ENCODE measurements at regions not wholly inside any gene's neighbourhood (a gene's known extent, or its start where the extent isn't known, plus 50 kb on each side); places are given as distances from the start of the nearest gene placed in this dataset.

DNA sequence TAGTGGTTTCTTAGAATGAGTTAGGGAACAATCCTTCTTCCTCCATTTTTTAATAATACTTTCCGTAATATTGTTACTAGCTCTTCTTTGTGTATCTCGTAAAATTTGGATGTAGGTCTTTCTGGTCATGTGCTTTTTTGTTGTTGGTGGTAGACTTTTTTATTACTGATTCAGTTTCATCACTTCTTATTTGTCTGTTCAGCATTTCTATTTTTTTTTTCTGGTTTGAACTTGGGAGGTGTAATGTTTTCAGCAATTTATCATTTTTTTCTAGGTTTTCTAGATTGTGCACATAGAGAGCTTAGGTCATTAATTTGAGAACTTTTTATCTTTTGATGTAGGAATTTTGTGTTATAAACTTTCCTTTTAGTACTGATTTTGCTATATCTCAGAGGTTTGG, 1299.9 kb downstream of the FSCB start:
- H3K4me1 ChIP-seq (ENCODE audit: control insufficient read depth in 2 of 2, insufficient read depth in 2 of 2, low read length in 1 of 2): no peaks in the 10 kb centered on the region
- no peak overlapping the region for H3K27ac ChIP-seq (ENCODE audit: low read depth in 2 of 2, low read length in 1 of 2)
- no peaks in the 10 kb centered on the region for H3K9me3 ChIP-seq (ENCODE audit: control insufficient read depth in 2 of 2, insufficient read depth in 1 of 2, low read depth in 1 of 2, low read length in 1 of 2)
- no peaks in the 10 kb centered on the region for H3K27me3 ChIP-seq (ENCODE audit: control insufficient read depth in 1 of 2, insufficient read depth in 2 of 2, low read length in 2 of 2)
- no peak overlapping the region for H3K4me3 ChIP-seq (ENCODE audit: low read depth in 1 of 2, low read length in 2 of 2)
- no peaks in the 10 kb centered on the region for H3K36me3 ChIP-seq (ENCODE audit: control insufficient read depth in 2 of 2, insufficient read depth in 2 of 2, low read length in 1 of 2)
- 85 to 86% methylated on average over 2 of the region's 2 CpGs for WGBS, 2 donors

DNA sequence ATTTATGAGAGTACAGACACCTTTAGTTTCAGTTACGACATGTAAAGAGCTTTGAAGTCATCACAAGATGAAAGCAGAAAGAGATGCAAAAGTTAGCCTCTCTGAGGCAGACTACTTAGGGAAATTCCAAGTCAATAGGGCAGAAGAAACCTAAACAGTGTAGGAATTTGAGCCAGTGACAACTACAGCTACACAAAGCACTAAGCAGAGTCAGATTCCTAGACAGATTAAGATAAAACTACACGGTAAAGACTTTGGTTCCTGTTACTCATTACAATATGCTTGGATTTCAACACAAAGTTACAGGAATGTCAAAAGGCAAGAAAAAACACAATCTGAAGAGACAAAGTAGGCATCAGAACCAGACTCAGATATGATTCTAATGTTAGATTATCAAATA, 1302.3 kb downstream of the FSCB start:
- Histone ChIP-seq H3K9me3 (ENCODE audit: control insufficient read depth in 2 of 2, insufficient read depth in 1 of 2, low read depth in 1 of 2, low read length in 1 of 2) (no peaks in the 10 kb centered on the region), H3K4me1 (ENCODE audit: control insufficient read depth in 2 of 2, insufficient read depth in 2 of 2, low read length in 1 of 2) (no peaks in the 10 kb centered on the region), H3K27me3 (ENCODE audit: control insufficient read depth in 1 of 2, insufficient read depth in 2 of 2, low read length in 2 of 2) (no peaks in the 10 kb centered on the region), H3K4me3 (ENCODE audit: low read depth in 1 of 2, low read length in 2 of 2) (no peak overlapping the region), H3K36me3 (ENCODE audit: control insufficient read depth in 2 of 2, insufficient read depth in 2 of 2, low read length in 1 of 2) (no peaks in the 10 kb centered on the region), H3K27ac (ENCODE audit: low read depth in 2 of 2, low read length in 1 of 2) (no peak overlapping the region)
- WGBS, 2 donors: 41 to 45% methylated on average over 2 of the region's 2 CpGs

- no peaks in the 10 kb centered on the region for H3K4me1 ChIP-seq (ENCODE audit: control insufficient read depth in 2 of 2, insufficient read depth in 2 of 2, low read length in 1 of 2)
- H3K36me3 ChIP-seq (ENCODE audit: control insufficient read depth in 2 of 2, insufficient read depth in 2 of 2, low read length in 1 of 2): no peaks in the 10 kb centered on the region
- H3K27ac ChIP-seq (ENCODE audit: low read depth in 2 of 2, low read length in 1 of 2): no peak overlapping the region
- H3K4me3 ChIP-seq (ENCODE audit: low read depth in 1 of 2, low read length in 2 of 2): no peak overlapping the region
- no peaks in the 10 kb centered on the region for H3K9me3 ChIP-seq (ENCODE audit: control insufficient read depth in 2 of 2, insufficient read depth in 1 of 2, low read depth in 1 of 2, low read length in 1 of 2)
- H3K27me3 ChIP-seq (ENCODE audit: control insufficient read depth in 1 of 2, insufficient read depth in 2 of 2, low read length in 2 of 2): no peaks in the 10 kb centered on the region
- WGBS, 2 donors: 60 to 72% methylated on average over 1 of the region's 1 CpG
Observed at GRCh38 chr14:43200519-43200918, 1306.6 kb downstream of the FSCB start.

GRCh38 chr14:43198465-43198864, 1308.6 kb downstream of the FSCB start:
- no peaks in the 10 kb centered on the region for H3K4me1 ChIP-seq (ENCODE audit: control insufficient read depth in 2 of 2, insufficient read depth in 2 of 2, low read length in 1 of 2)
- H3K4me3 ChIP-seq (ENCODE audit: low read depth in 1 of 2, low read length in 2 of 2): no peak overlapping the region
- H3K27me3 ChIP-seq (ENCODE audit: control insufficient read depth in 1 of 2, insufficient read depth in 2 of 2, low read length in 2 of 2): no peaks in the 10 kb centered on the region
- no peak overlapping the region for H3K27ac ChIP-seq (ENCODE audit: low read depth in 2 of 2, low read length in 1 of 2)
- no peaks in the 10 kb centered on the region for H3K36me3 ChIP-seq (ENCODE audit: control insufficient read depth in 2 of 2, insufficient read depth in 2 of 2, low read length in 1 of 2)
- H3K9me3 ChIP-seq (ENCODE audit: control insufficient read depth in 2 of 2, insufficient read depth in 1 of 2, low read depth in 1 of 2, low read length in 1 of 2): no peaks in the 10 kb centered on the region
- WGBS, 2 donors: 70 to 78% methylated on average over 2 of the region's 2 CpGs

- H3K9me3 ChIP-seq (ENCODE audit: control insufficient read depth in 2 of 2, insufficient read depth in 1 of 2, low read depth in 1 of 2, low read length in 1 of 2): peaks cover 0 to 2% of the 10 kb centered on the region in 2 donors
- 83 to 84% methylated on average over 3 of the region's 3 CpGs for WGBS, 2 donors
- H3K27me3 ChIP-seq (ENCODE audit: control insufficient read depth in 1 of 2, insufficient read depth in 2 of 2, low read length in 2 of 2): no peaks in the 10 kb centered on the region
- H3K36me3 ChIP-seq (ENCODE audit: control insufficient read depth in 2 of 2, insufficient read depth in 2 of 2, low read length in 1 of 2): no peaks in the 10 kb centered on the region
- H3K4me1 ChIP-seq (ENCODE audit: control insufficient read depth in 2 of 2, insufficient read depth in 2 of 2, low read length in 1 of 2): no peaks in the 10 kb centered on the region
- no peak overlapping the region for H3K27ac ChIP-seq (ENCODE audit: low read depth in 2 of 2, low read length in 1 of 2)
- H3K4me3 ChIP-seq (ENCODE audit: low read depth in 1 of 2, low read length in 2 of 2): no peak overlapping the region
Observed at GRCh38 chr14:43184540-43184939, 1322.5 kb downstream of the FSCB start.

DNA sequence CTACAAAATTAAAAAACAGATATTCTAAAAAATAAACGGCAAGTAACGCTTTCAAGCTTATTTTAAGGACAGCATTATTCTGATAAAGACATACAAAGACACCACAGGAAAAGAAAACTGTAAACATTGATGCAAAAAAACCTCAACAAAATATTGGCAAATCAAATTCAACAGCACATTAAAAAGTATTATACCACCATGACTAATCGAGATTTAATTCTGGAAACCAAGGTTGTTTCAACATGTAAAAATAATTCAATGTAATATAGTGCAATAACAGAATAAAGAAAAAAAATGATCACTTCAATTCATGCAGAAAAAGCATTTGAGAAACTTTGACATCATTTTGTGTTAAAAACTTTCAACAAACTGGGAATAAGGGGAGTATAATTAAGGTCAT, 1323.2 kb downstream of the FSCB start:
- 83 to 87% methylated on average over 3 of the region's 3 CpGs for WGBS, 2 donors
- Histone ChIP-seq H3K4me1 (ENCODE audit: control insufficient read depth in 2 of 2, insufficient read depth in 2 of 2, low read length in 1 of 2) (no peaks in the 10 kb centered on the region), H3K9me3 (ENCODE audit: control insufficient read depth in 2 of 2, insufficient read depth in 1 of 2, low read depth in 1 of 2, low read length in 1 of 2) (peaks cover 0 to 2% of the 10 kb centered on the region in 2 donors), H3K27me3 (ENCODE audit: control insufficient read depth in 1 of 2, insufficient read depth in 2 of 2, low read length in 2 of 2) (no peaks in the 10 kb centered on the region), H3K4me3 (ENCODE audit: low read depth in 1 of 2, low read length in 2 of 2) (no peak overlapping the region), H3K27ac (ENCODE audit: low read depth in 2 of 2, low read length in 1 of 2) (no peak overlapping the region), H3K36me3 (ENCODE audit: control insufficient read depth in 2 of 2, insufficient read depth in 2 of 2, low read length in 1 of 2) (no peaks in the 10 kb centered on the region)

- H3K27ac ChIP-seq (ENCODE audit: low read depth in 2 of 2, low read length in 1 of 2): no peak overlapping the region
- H3K9me3 ChIP-seq (ENCODE audit: control insufficient read depth in 2 of 2, insufficient read depth in 1 of 2, low read depth in 1 of 2, low read length in 1 of 2): no peaks in the 10 kb centered on the region
- no peaks in the 10 kb centered on the region for H3K36me3 ChIP-seq (ENCODE audit: control insufficient read depth in 2 of 2, insufficient read depth in 2 of 2, low read length in 1 of 2)
- H3K27me3 ChIP-seq (ENCODE audit: control insufficient read depth in 1 of 2, insufficient read depth in 2 of 2, low read length in 2 of 2): no peaks in the 10 kb centered on the region
- H3K4me3 ChIP-seq (ENCODE audit: low read depth in 1 of 2, low read length in 2 of 2): no peak overlapping the region
- no peaks in the 10 kb centered on the region for H3K4me1 ChIP-seq (ENCODE audit: control insufficient read depth in 2 of 2, insufficient read depth in 2 of 2, low read length in 1 of 2)
- 62 to 71% methylated on average over 2 of the region's 2 CpGs for WGBS, 2 donors
Observed at GRCh38 chr14:43175896-43176295, 1331.2 kb downstream of the FSCB start.

- no peaks in the 10 kb centered on the region for H3K9me3 ChIP-seq (ENCODE audit: control insufficient read depth in 2 of 2, insufficient read depth in 1 of 2, low read depth in 1 of 2, low read length in 1 of 2)
- no peaks in the 10 kb centered on the region for H3K36me3 ChIP-seq (ENCODE audit: control insufficient read depth in 2 of 2, insufficient read depth in 2 of 2, low read length in 1 of 2)
- H3K27me3 ChIP-seq (ENCODE audit: control insufficient read depth in 1 of 2, insufficient read depth in 2 of 2, low read length in 2 of 2): no peaks in the 10 kb centered on the region
- no peak overlapping the region for H3K27ac ChIP-seq (ENCODE audit: low read depth in 2 of 2, low read length in 1 of 2)
- no peak overlapping the region for H3K4me3 ChIP-seq (ENCODE audit: low read depth in 1 of 2, low read length in 2 of 2)
- H3K4me1 ChIP-seq (ENCODE audit: control insufficient read depth in 2 of 2, insufficient read depth in 2 of 2, low read length in 1 of 2): no peaks in the 10 kb centered on the region
Observed at GRCh38 chr14:43172899-43173548, 1334.1 kb downstream of the FSCB start.

DNA sequence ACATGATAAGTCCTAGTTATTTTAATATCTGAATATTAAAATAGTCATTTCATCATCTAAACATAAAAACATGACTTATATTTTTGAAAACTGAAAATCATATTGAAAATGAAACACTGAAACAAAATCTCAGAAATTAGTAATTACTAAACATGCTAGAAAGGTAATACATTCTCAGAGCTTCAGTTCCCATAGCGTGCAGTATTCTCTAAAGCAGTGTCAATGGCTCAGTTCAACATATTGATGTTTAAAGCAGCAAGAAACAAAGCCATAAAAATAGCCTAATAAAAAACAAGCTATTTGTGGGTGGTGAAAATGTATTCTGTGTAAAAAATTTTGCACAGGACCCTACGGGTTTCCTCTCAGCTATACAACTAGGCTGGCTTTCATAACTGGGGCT, 1337.4 kb downstream of the FSCB start:
- no peaks in the 10 kb centered on the region for H3K36me3 ChIP-seq (ENCODE audit: control insufficient read depth in 2 of 2, insufficient read depth in 2 of 2, low read length in 1 of 2)
- no peaks in the 10 kb centered on the region for H3K4me1 ChIP-seq (ENCODE audit: control insufficient read depth in 2 of 2, insufficient read depth in 2 of 2, low read length in 1 of 2)
- H3K9me3 ChIP-seq (ENCODE audit: control insufficient read depth in 2 of 2, insufficient read depth in 1 of 2, low read depth in 1 of 2, low read length in 1 of 2): no peaks in the 10 kb centered on the region
- H3K4me3 ChIP-seq (ENCODE audit: low read depth in 1 of 2, low read length in 2 of 2): no peak overlapping the region
- 69 to 76% methylated on average over 2 of the region's 2 CpGs for WGBS, 2 donors
- H3K27me3 ChIP-seq (ENCODE audit: control insufficient read depth in 1 of 2, insufficient read depth in 2 of 2, low read length in 2 of 2): no peaks in the 10 kb centered on the region
- H3K27ac ChIP-seq (ENCODE audit: low read depth in 2 of 2, low read length in 1 of 2): no peak overlapping the region

- no peaks in the 10 kb centered on the region for H3K27me3 ChIP-seq (ENCODE audit: control insufficient read depth in 1 of 2, insufficient read depth in 2 of 2, low read length in 2 of 2)
- 44% methylated on average over 1 of the region's 1 CpG for WGBS, 2 donors
- no peaks in the 10 kb centered on the region for H3K9me3 ChIP-seq (ENCODE audit: control insufficient read depth in 2 of 2, insufficient read depth in 1 of 2, low read depth in 1 of 2, low read length in 1 of 2)
- no peaks in the 10 kb centered on the region for H3K36me3 ChIP-seq (ENCODE audit: control insufficient read depth in 2 of 2, insufficient read depth in 2 of 2, low read length in 1 of 2)
- no peak overlapping the region for H3K27ac ChIP-seq (ENCODE audit: low read depth in 2 of 2, low read length in 1 of 2)
- no peaks in the 10 kb centered on the region for H3K4me1 ChIP-seq (ENCODE audit: control insufficient read depth in 2 of 2, insufficient read depth in 2 of 2, low read length in 1 of 2)
- no peak overlapping the region for H3K4me3 ChIP-seq (ENCODE audit: low read depth in 1 of 2, low read length in 2 of 2)
Observed at GRCh38 chr14:43168371-43168925, 1338.6 kb downstream of the FSCB start.

Data from esophagus (tissue), 2 donors.